B cell (primary cell): ENCODE measurements at regions not wholly inside any gene's neighbourhood (a gene's known extent, or its start where the extent isn't known, plus 50 kb on each side); places are given as distances from the start of the nearest gene placed in this dataset.

Experiments used
- ATAC-seq: fragments of 200-7000 bp; cut with Tn5 transposase; one replicate; pipeline ENCODE4 v1.10.0; 2021; ENCODE audit warnings: low read depth, mild to moderate bottlenecking, moderate number of reproducible peaks, moderate library complexity
- CTCF ChIA-PET: fragments of 350-600 bp; sonication (Branson Sonifier 250); formaldehyde crosslinking; loops from one replicate; lab custom pipeline; 2021; ENCODE audit warnings: antibody characterized with exemption, inconsistent platforms; lab: Charles Lee
- POLR2A ChIA-PET: fragments of 350-600 bp; sonication (Branson Sonifier 250); formaldehyde crosslinking; loops from one replicate; lab custom pipeline; 2021; ENCODE audit warnings: antibody characterized with exemption; lab: Charles Lee
- DNase-seq: peaks from one replicate; pipeline ENCODE4 v3.0.0; 2013
- H2AFZ ChIP-seq: 2 replicates; pipeline ENCODE4 v1.6.1; 2012; ENCODE audit warnings: mild to moderate bottlenecking, low read depth, low read length; ENCODE audit not compliant: insufficient read depth, poor library complexity, severe bottlenecking
- H3K27ac ChIP-seq, 2 donors: 1 replicate in 1 of 2; 2 replicates in 1 of 2; pipeline ENCODE4 v1.5.1; 2012 to 2013; ENCODE audit warnings: low read length in 2 of 2, mild to moderate bottlenecking in 2 of 2, moderate library complexity in 1 of 2
- H3K27me3 ChIP-seq, 4 experiments: fragments of 200-600 bp in 1 of 4; sonication (generic) in 1 of 4; replicated peaks in 1 of 4; 1 replicate in 2 of 4; 2 replicates in 2 of 4; pipeline versions ENCODE4 v1.6.1 to v1.7.0; 2013 to 2016; ENCODE audit warnings: low read length in 3 of 4, mild to moderate bottlenecking in 2 of 4, mixed read lengths in 1 of 4, moderate library complexity in 1 of 4; ENCODE audit not compliant: insufficient read depth in 4 of 4, control insufficient read depth in 3 of 4; ENCODE audit errors: control extremely low read depth in 1 of 4
- H3K36me3 ChIP-seq, 2 experiments: replicated peaks in 1 of 2; 1 replicate in 1 of 2; 2 replicates in 1 of 2; pipeline versions ENCODE4 v1.6.1 to v1.7.1; 2013; ENCODE audit warnings: low read length in 1 of 2; ENCODE audit not compliant: insufficient read depth in 2 of 2, control insufficient read depth in 1 of 2; ENCODE audit errors: control extremely low read depth in 1 of 2, extremely low read depth in 1 of 2
- H3K4me1 ChIP-seq, 2 donors: fragments of 200-600 bp in 1 of 2; sonication (generic) in 1 of 2; 1 replicate in 1 of 2; 2 replicates in 1 of 2; pipeline versions ENCODE4 v1.5.1 to v1.6.1; 2013 to 2017; ENCODE audit warnings: low read length in 2 of 2; ENCODE audit not compliant: control insufficient read depth in 2 of 2, insufficient read depth in 2 of 2
- H3K4me2 ChIP-seq: replicated peaks from 2 replicates; pipeline ENCODE3; 2012; ENCODE audit warnings: mild to moderate bottlenecking, low read depth, low read length; ENCODE audit not compliant: poor library complexity, severe bottlenecking
- H3K4me3 ChIP-seq, 5 experiments: fragments of 200-600 bp in 1 of 5; sonication (generic) in 1 of 5; 1 replicate in 3 of 5; 2 replicates in 2 of 5; pipeline versions ENCODE4 v1.5.1 to v1.7.0; 2011 to 2016; ENCODE audit warnings: low read length in 4 of 5, mild to moderate bottlenecking in 4 of 5, low read depth in 2 of 5, control low read depth in 1 of 5, moderate library complexity in 1 of 5; ENCODE audit not compliant: insufficient read depth in 1 of 5; ENCODE audit errors: control extremely low read depth in 1 of 5, extremely low read depth in 1 of 5
- H3K79me2 ChIP-seq: fragments of 200-600 bp; sonication (generic); one replicate; pipeline ENCODE4 v1.6.0; 2016; ENCODE audit warnings: low read length; ENCODE audit not compliant: control insufficient read depth, insufficient read depth
- H3K9ac ChIP-seq: fragments of 200-600 bp; sonication (generic); 2 replicates; pipeline ENCODE4 v1.6.1; 2017; ENCODE audit warnings: mild to moderate bottlenecking, low read length, moderate library complexity
- H3K9me3 ChIP-seq, 3 donors: one replicate each; pipeline versions ENCODE4 v1.6.1 to v1.7.1; 2013; ENCODE audit warnings: low read length in 2 of 3; ENCODE audit not compliant: control insufficient read depth in 2 of 3, insufficient read depth in 1 of 3; ENCODE audit errors: control extremely low read depth in 1 of 3
- H4K20me1 ChIP-seq: 2 replicates; pipeline ENCODE4 v1.6.0; 2012; ENCODE audit warnings: mild to moderate bottlenecking, low read length; ENCODE audit not compliant: insufficient read depth, control insufficient read depth, poor library complexity, severe bottlenecking
- H3K27ac Mint-ChIP-seq: one replicate; pipeline ENCODE4 v1.8.0; 2021; ENCODE audit warnings: mixed read lengths
- H3K27me3 Mint-ChIP-seq: one replicate; pipeline ENCODE4 v1.8.0; 2021; ENCODE audit warnings: mixed read lengths
- H3K4me1 Mint-ChIP-seq: one replicate; pipeline ENCODE4 v1.8.0; 2021; ENCODE audit warnings: mixed read lengths
- H3K4me3 Mint-ChIP-seq: one replicate; pipeline ENCODE4 v1.8.0; 2021; ENCODE audit warnings: mixed read lengths
- H3K9me3 Mint-ChIP-seq: one replicate; pipeline ENCODE4 v1.8.0; 2022; ENCODE audit warnings: mixed read lengths; ENCODE audit not compliant: insufficient read depth
- CTCF ChIP-seq: fragments of 200-600 bp; IDR thresholded peaks from one replicate; pipeline ENCODE4 v1.8.0; 2022; ENCODE audit warnings: antibody characterized with exemption, mild to moderate bottlenecking
- EZH2 ChIP-seq: IDR thresholded peaks from 2 replicates; pipeline ENCODE4 v1.6.1; 2012; ENCODE audit warnings: borderline replicate concordance, low read depth, mild to moderate bottlenecking, moderate library complexity, low read length; ENCODE audit not compliant: insufficient read depth, poor library complexity, severe bottlenecking
- WGBS: methylation state at CpG from one replicate; pipeline ENCODE4 v1.1.5; 2013; ENCODE audit warnings: missing lambda C conversion rate; ENCODE audit not compliant: insufficient coverage; 5-methylcytosine and 5-hydroxymethylcytosine counted together
- intact Hi-C: fragments of 100-400 bp; cut with micrococcal nuclease; formaldehyde crosslinking; loops from one replicate; pipeline ENCODE4 v1.10.0; 2022

- H3K4me3 Mint-ChIP-seq: no peak overlapping the region
- Histone ChIP-seq H4K20me1 (no peaks in the 10 kb centered on the region), H3K27me3 (no peaks in the 10 kb centered on the region), H3K4me2 (no peak overlapping the region), H3K36me3 (no peaks in the 10 kb centered on the region), H2AFZ (no peak overlapping the region), H3K9me3 (no peaks in the 10 kb centered on the region), H3K9ac (no peak overlapping the region), H3K4me1 (no peaks in the 10 kb centered on the region), H3K27ac (no peak overlapping the region), H3K79me2 (no peaks in the 10 kb centered on the region), H3K4me3 (no peak overlapping the region)
- CTCF ChIA-PET: no interaction called here
- H3K9me3 Mint-ChIP-seq: peaks cover 4% of the 10 kb centered on the region
- ATAC-seq (no peak), DNase-seq (no peak)
- H3K4me1 Mint-ChIP-seq: no peaks in the 10 kb centered on the region
- 91% methylated on average over 3 of the region's 4 CpGs for WGBS
- H3K27me3 Mint-ChIP-seq: no peaks in the 10 kb centered on the region
- no peak for TF ChIP-seq EZH2
- TF ChIP-seq CTCF: no peak
- POLR2A ChIA-PET: no interaction called here
- intact Hi-C loops: no loop called here
- no peak overlapping the region for H3K27ac Mint-ChIP-seq
Measured at GRCh38 chr2:35298493-35298892, 1057.1 kb upstream of the CRIM1 start.

- H3K4me1 ChIP-seq: no peaks in the 10 kb centered on the region
- POLR2A ChIA-PET: no interaction called here
- H3K4me2 ChIP-seq: no peak overlapping the region
- no peak overlapping the region for H2AFZ ChIP-seq
- no peak overlapping the region for H3K9ac ChIP-seq
- H3K79me2 ChIP-seq: no peaks in the 10 kb centered on the region
- Mint-ChIP-seq H3K4me3 (no peak overlapping the region), H3K4me1 (no peaks in the 10 kb centered on the region), H3K27me3 (no peaks in the 10 kb centered on the region), H3K27ac (no peak overlapping the region), H3K9me3 (peaks cover 4% of the 10 kb centered on the region)
- CTCF ChIA-PET: no interaction called here
- no peaks in the 10 kb centered on the region for H3K36me3 ChIP-seq
- H4K20me1 ChIP-seq: no peaks in the 10 kb centered on the region
- WGBS: no CpG with 5 or more reads among the region's 4 CpGs
- H3K27ac ChIP-seq: no peak overlapping the region
- H3K4me3 ChIP-seq: no peak overlapping the region
- TF ChIP-seq EZH2 (no peak), CTCF (no peak)
- no peaks in the 10 kb centered on the region for H3K27me3 ChIP-seq
- H3K9me3 ChIP-seq: peaks cover 0 to 5% (median 0%) of the 10 kb centered on the region in 3 donors
- no peak for DNase-seq
- intact Hi-C loops: no loop called here
- ATAC-seq: no peak
Measured at GRCh38 chr2:35297403-35297802, 1058.2 kb upstream of the CRIM1 start.
